ENCODE measurements at regions not wholly inside any gene's neighbourhood (a gene's known extent, or its start where the extent isn't known, plus 50 kb on each side); places are given as distances from the start of the nearest gene placed in this dataset.

DNA sequence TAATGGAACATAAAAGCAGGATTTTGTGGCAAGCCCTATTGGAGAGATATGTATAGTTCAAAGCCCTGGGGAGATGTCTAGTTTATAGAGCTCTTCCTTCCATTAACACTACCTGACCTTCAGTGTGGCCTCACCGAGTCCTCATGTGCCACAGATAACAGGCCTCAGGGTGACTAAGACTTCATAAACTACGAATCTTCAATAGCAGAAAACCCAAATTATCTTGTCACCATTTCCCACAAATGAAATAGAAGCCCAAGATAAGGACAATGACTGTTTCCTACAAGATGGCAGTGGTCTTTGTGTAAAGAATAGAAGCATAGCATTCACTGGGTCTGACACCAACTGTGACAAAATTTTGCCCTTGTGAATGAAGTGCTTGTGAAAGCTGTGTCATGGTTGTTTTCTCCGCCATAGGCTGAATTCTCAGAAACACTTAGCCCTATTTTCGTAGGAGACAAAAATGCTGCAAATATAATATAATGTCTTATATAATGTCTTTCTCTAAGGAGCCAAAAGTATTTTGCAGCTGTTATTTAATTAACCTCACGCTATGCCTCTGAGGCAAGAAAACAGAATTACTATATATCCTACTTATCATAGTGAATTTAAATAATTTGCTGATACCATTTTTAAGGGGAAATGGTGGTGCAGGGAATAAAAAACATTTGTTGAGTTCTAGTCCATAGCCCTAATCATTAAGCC, 136.7 kb upstream of the CWC22 start:
- no peak for TF ChIP-seq POLR2A (IDR thresholded peaks at IDR 0.05)
- no peak for TF ChIP-seq EP300 (IDR thresholded peaks at IDR 0.05)
- TF ChIP-seq, protein P1, sequence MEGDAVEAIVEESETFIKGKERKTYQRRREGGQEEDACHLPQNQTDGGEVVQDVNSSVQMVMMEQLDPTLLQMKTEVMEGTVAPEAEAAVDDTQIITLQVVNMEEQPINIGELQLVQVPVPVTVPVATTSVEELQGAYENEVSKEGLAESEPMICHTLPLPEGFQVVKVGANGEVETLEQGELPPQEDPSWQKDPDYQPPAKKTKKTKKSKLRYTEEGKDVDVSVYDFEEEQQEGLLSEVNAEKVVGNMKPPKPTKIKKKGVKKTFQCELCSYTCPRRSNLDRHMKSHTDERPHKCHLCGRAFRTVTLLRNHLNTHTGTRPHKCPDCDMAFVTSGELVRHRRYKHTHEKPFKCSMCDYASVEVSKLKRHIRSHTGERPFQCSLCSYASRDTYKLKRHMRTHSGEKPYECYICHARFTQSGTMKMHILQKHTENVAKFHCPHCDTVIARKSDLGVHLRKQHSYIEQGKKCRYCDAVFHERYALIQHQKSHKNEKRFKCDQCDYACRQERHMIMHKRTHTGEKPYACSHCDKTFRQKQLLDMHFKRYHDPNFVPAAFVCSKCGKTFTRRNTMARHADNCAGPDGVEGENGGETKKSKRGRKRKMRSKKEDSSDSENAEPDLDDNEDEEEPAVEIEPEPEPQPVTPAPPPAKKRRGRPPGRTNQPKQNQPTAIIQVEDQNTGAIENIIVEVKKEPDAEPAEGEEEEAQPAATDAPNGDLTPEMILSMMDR (IDR thresholded peaks at IDR 0.05) = no peak
- no peak for TF ChIP-seq POLR2AphosphoS5 (IDR thresholded peaks at IDR 0.05)
- intact Hi-C loops (cut with DNase I) = no loop called here
- 85% methylated on average over 5 of the region's 5 CpGs for WGBS, 2 donors

DNA sequence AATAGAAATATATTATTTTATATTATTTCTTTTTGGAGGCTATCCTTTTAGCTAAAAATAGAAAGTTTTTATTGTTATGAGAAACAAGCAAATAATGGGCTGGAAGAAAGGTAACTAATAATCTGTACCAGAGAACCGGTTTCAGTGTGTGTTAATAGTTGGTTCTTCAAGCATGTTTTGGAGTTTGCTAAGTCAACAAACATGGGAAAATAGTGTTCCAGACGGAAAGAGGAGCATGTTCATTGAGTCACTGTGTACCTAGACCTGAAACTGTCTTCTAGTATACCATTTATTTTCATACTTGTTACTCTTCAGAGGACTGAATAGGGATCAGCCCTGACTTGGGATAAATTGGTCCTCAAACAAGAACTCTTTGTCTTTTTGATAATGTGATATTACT, 134.5 kb upstream of the CWC22 start:
- Histone ChIP-seq H3K4me3 (no peak overlapping the region), H3K9me3 (no peaks in the 10 kb centered on the region), H3K27me3 (no peaks in the 10 kb centered on the region), H3K27ac (no peak overlapping the region), H3K36me3 (no peaks in the 10 kb centered on the region), H3K4me1 (no peaks in the 10 kb centered on the region)
- TF ChIP-seq POLR2A (IDR thresholded peaks at IDR 0.05) (no peak), POLR2AphosphoS5 (IDR thresholded peaks at IDR 0.05) (no peak), EP300 (IDR thresholded peaks at IDR 0.05) (no peak)
- TF ChIP-seq, protein P1 (IDR thresholded peaks at IDR 0.05) = no peak
- intact Hi-C loops (cut with DNase I) = no loop called here
- WGBS, 2 donors = 64 to 78% methylated on average over 2 of the region's 2 CpGs
- DNase-seq = no peak

More for the DNA sequence above, 136.7 kb upstream of the CWC22 start:
- DNase-seq = no peak
- H3K36me3 ChIP-seq = no peaks in the 10 kb centered on the region
- no peak overlapping the region for H3K4me3 ChIP-seq
- no peaks in the 10 kb centered on the region for H3K27me3 ChIP-seq
- H3K4me1 ChIP-seq = no peaks in the 10 kb centered on the region
- H3K27ac ChIP-seq = no peak overlapping the region
- H3K9me3 ChIP-seq = no peaks in the 10 kb centered on the region

GRCh38 chr2:180133736-180134135, 126.6 kb upstream of the CWC22 start:
- WGBS, 2 donors = 21 to 52% methylated on average over 1 of the region's 1 CpG
- no peaks in the 10 kb centered on the region for H3K27me3 ChIP-seq
- intact Hi-C loops (cut with DNase I) = no loop called here
- no peak overlapping the region for H3K27ac ChIP-seq
- H3K36me3 ChIP-seq = no peaks in the 10 kb centered on the region
- no peaks in the 10 kb centered on the region for H3K9me3 ChIP-seq
- no peak overlapping the region for H3K4me3 ChIP-seq
- no peak for DNase-seq
- no peak for TF ChIP-seq EP300 (IDR thresholded peaks at IDR 0.05)
- TF ChIP-seq, protein P1 (IDR thresholded peaks at IDR 0.05) = no peak
- H3K4me1 ChIP-seq = no peaks in the 10 kb centered on the region

GRCh38 chr2:180130403-180130802, 123.3 kb upstream of the CWC22 start:
- DNase-seq = no peak

More at GRCh38 chr2:180130403-180130802, 123.3 kb upstream of the CWC22 start:
- Histone ChIP-seq H3K4me1 (peaks cover 0 to 7% (median 6%) of the 10 kb centered on the region in 4 donors), H3K36me3 (no peaks in the 10 kb centered on the region), H3K4me3 (no peak overlapping the region), H3K27me3 (no peaks in the 10 kb centered on the region), H3K27ac (no peak overlapping the region), H3K9me3 (no peaks in the 10 kb centered on the region)
- intact Hi-C loops (cut with DNase I) = no loop called here
- TF ChIP-seq POLR2AphosphoS5 (IDR thresholded peaks at IDR 0.05) = no peak
- TF ChIP-seq EP300 (IDR thresholded peaks at IDR 0.05) = no peak
- TF ChIP-seq, protein P1 (IDR thresholded peaks at IDR 0.05) = no peak
- TF ChIP-seq POLR2A (IDR thresholded peaks at IDR 0.05) = no peak

Measured in sigmoid colon (tissue), 6 donors.